DOHH2 (cell line): ENCODE measurements at regions not wholly inside any gene's neighbourhood (a gene's known extent, or its start where the extent isn't known, plus 50 kb on each side); places are given as distances from the start of the nearest gene placed in this dataset.

Experiments
- H3F3A ChIP-seq: fragments of 200-600 bp; sonication (generic), shearing (Covaris generic); 2 replicates; pipeline ENCODE4 v1.6.0; 2016; ENCODE audit warnings: antibody characterized with exemption, mild to moderate bottlenecking; ENCODE audit not compliant: control insufficient read depth, insufficient read depth
- H3K27ac ChIP-seq: fragments of 200-600 bp; sonication (generic); 2 replicates; pipeline ENCODE4 v1.5.1; 2014; ENCODE audit warnings: low read depth, mild to moderate bottlenecking, low read length, moderate library complexity
- H3K27me3 ChIP-seq: fragments of 200-600 bp; sonication (generic); 2 replicates; pipeline ENCODE4 v1.6.1; 2014; ENCODE audit warnings: mild to moderate bottlenecking, low read length, mixed read lengths; ENCODE audit not compliant: control insufficient read depth
- H3K36me3 ChIP-seq: fragments of 200-600 bp; sonication (generic); 2 replicates; pipeline ENCODE4 v1.6.1; 2014; ENCODE audit warnings: mild to moderate bottlenecking, low read length, moderate library complexity, mixed read lengths; ENCODE audit not compliant: control insufficient read depth
- H3K4me1 ChIP-seq: fragments of 200-600 bp; sonication (generic); 2 replicates; pipeline ENCODE4 v1.6.1; 2014; ENCODE audit warnings: mild to moderate bottlenecking, low read length, mixed read lengths; ENCODE audit not compliant: control insufficient read depth
- H3K4me2 ChIP-seq: fragments of 200-600 bp; sonication (generic); 2 replicates; pipeline ENCODE4 v1.6.0; 2014; ENCODE audit warnings: mild to moderate bottlenecking, low read length, moderate library complexity
- H3K4me3 ChIP-seq: fragments of 200-600 bp; sonication (generic); 2 replicates; pipeline ENCODE4 v1.5.1; 2014; ENCODE audit warnings: mild to moderate bottlenecking, low read length, mixed read lengths
- H3K79me2 ChIP-seq: fragments of 200-600 bp; sonication (generic); 2 replicates; pipeline ENCODE4 v1.6.1; 2014; ENCODE audit warnings: mild to moderate bottlenecking, low read length, mixed read lengths; ENCODE audit not compliant: control insufficient read depth
- H3K9me2 ChIP-seq: fragments of 200-600 bp; sonication (generic); replicated peaks from 2 replicates; pipeline ENCODE4 v1.6.1; 2014; ENCODE audit warnings: mild to moderate bottlenecking, low read length, mixed read lengths; ENCODE audit not compliant: control insufficient read depth
- H3K9me3 ChIP-seq: fragments of 200-600 bp; sonication (generic); 2 replicates; pipeline ENCODE4 v1.6.1; 2014; ENCODE audit warnings: antibody characterized with exemption, low read length, mixed read lengths; ENCODE audit not compliant: control insufficient read depth, insufficient read depth
- H4K20me1 ChIP-seq: fragments of 200-600 bp; sonication (generic); 2 replicates; pipeline ENCODE4 v1.6.0; 2014; ENCODE audit warnings: low read depth, mild to moderate bottlenecking, antibody characterized with exemption, low read length, moderate library complexity; ENCODE audit not compliant: control insufficient read depth, insufficient read depth
- EZH2phosphoT487 ChIP-seq: fragments of 200-600 bp; sonication (generic); IDR thresholded peaks from 2 replicates; pipeline ENCODE4 v1.6.1; 2017; ENCODE audit warnings: borderline replicate concordance, mild to moderate bottlenecking, antibody characterized with exemption, low read length, moderate library complexity, mixed read lengths
- TF ChIP-seq, protein P1 (sequence below): fragments of 200-600 bp; sonication (generic); IDR thresholded peaks from one replicate; pipeline ENCODE4 v1.5.1; 2014; ENCODE audit warnings: antibody characterized with exemption, mild to moderate bottlenecking, low read depth, low read length; ENCODE audit not compliant: poor library complexity, severe bottlenecking

DNA sequence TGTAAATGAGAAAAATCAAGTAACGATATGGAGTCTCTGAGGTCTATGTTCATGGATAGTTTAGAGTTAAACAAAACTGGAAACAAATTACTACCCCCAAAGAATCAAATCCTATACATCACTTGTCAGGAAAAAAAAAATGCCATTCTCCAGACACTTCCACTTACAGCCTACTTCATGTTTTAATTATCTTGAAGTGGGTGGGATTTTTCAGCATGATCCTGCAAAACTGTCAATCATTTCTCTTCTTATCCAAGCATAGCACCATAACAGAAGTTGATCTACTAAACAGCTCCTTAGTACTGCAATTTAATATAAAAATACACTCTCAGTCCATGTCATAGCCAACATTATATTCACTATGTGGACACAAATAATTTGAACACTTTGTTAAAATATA, 833.9 kb downstream of the TUSC7 start:
- H3F3A ChIP-seq, result no peaks in the 10 kb centered on the region
- H3K4me1 ChIP-seq, result no peaks in the 10 kb centered on the region
- H3K9me2 ChIP-seq, result no peaks in the 10 kb centered on the region
- no peaks in the 10 kb centered on the region for H3K9me3 ChIP-seq
- no peak overlapping the region for H3K27ac ChIP-seq
- no peak overlapping the region for H3K4me3 ChIP-seq
- H3K27me3 ChIP-seq, result no peaks in the 10 kb centered on the region
- H3K4me2 ChIP-seq, result no peak overlapping the region
- H3K36me3 ChIP-seq, result no peaks in the 10 kb centered on the region
- no peaks in the 10 kb centered on the region for H4K20me1 ChIP-seq
- H3K79me2 ChIP-seq, result no peaks in the 10 kb centered on the region
- TF ChIP-seq, protein P1, sequence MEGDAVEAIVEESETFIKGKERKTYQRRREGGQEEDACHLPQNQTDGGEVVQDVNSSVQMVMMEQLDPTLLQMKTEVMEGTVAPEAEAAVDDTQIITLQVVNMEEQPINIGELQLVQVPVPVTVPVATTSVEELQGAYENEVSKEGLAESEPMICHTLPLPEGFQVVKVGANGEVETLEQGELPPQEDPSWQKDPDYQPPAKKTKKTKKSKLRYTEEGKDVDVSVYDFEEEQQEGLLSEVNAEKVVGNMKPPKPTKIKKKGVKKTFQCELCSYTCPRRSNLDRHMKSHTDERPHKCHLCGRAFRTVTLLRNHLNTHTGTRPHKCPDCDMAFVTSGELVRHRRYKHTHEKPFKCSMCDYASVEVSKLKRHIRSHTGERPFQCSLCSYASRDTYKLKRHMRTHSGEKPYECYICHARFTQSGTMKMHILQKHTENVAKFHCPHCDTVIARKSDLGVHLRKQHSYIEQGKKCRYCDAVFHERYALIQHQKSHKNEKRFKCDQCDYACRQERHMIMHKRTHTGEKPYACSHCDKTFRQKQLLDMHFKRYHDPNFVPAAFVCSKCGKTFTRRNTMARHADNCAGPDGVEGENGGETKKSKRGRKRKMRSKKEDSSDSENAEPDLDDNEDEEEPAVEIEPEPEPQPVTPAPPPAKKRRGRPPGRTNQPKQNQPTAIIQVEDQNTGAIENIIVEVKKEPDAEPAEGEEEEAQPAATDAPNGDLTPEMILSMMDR, result no peak
- TF ChIP-seq EZH2phosphoT487, result no peak

GRCh38 chr3:117545484-117545883, 835.9 kb downstream of the TUSC7 start:
- Histone ChIP-seq H3K9me3 (no peaks in the 10 kb centered on the region), H3K27me3 (no peaks in the 10 kb centered on the region), H3F3A (no peaks in the 10 kb centered on the region), H3K4me2 (no peak overlapping the region), H3K9me2 (no peaks in the 10 kb centered on the region), H3K4me3 (no peak overlapping the region), H3K27ac (no peak overlapping the region), H3K79me2 (no peaks in the 10 kb centered on the region), H3K36me3 (no peaks in the 10 kb centered on the region), H4K20me1 (no peaks in the 10 kb centered on the region), H3K4me1 (no peaks in the 10 kb centered on the region)
- TF ChIP-seq, protein P1, result no peak
- TF ChIP-seq EZH2phosphoT487, result no peak

- Histone ChIP-seq H3K9me2 (no peaks in the 10 kb centered on the region), H3F3A (no peaks in the 10 kb centered on the region), H3K9me3 (no peaks in the 10 kb centered on the region), H3K27me3 (no peaks in the 10 kb centered on the region), H3K36me3 (no peaks in the 10 kb centered on the region), H3K4me2 (no peak overlapping the region), H3K27ac (no peak overlapping the region), H3K4me3 (no peak overlapping the region), H4K20me1 (no peaks in the 10 kb centered on the region), H3K79me2 (no peaks in the 10 kb centered on the region), H3K4me1 (no peaks in the 10 kb centered on the region)
- no peak for TF ChIP-seq EZH2phosphoT487
- TF ChIP-seq, protein P1, result no peak
Observed at GRCh38 chr3:117547956-117548550, 838.5 kb downstream of the TUSC7 start.
